GM12878 (cell line): ENCODE measurements at regions not wholly inside any gene's neighbourhood (a gene's known extent, or its start where the extent isn't known, plus 50 kb on each side); places are given as distances from the start of the nearest gene placed in this dataset.

Experiments
- BCLAF1 ChIP-seq: fragments of 450-650 bp; IDR thresholded peaks from 2 replicates; pipeline ENCODE4 v1.6.1; 2017; ENCODE audit warnings: antibody characterized with exemption, mild to moderate bottlenecking, moderate library complexity
- GABPA ChIP-seq: IDR thresholded peaks from 2 replicates; pipeline ENCODE4 v1.6.1; 2014; ENCODE audit warnings: antibody characterized with exemption, low read depth, mild to moderate bottlenecking, inconsistent platforms
- MAX ChIP-seq: IDR thresholded peaks from 2 replicates; pipeline ENCODE4 v1.6.1; 2012; ENCODE audit warnings: low read depth, low read length, improper control_type of control experiment
- NR2F1 ChIP-seq: fragments of 450-650 bp; conservative IDR thresholded peaks from 2 replicates; pipeline ENCODE4 v1.6.1; 2017; ENCODE audit warnings: mild to moderate bottlenecking
- RCOR1 ChIP-seq: conservative IDR thresholded peaks from 2 replicates; pipeline ENCODE4 v1.6.1; 2012; ENCODE audit warnings: low read depth, low read length, improper control_type of control experiment
- SMARCA5 ChIP-seq: fragments of 450-650 bp; IDR thresholded peaks from 2 replicates; pipeline ENCODE4 v1.6.1; 2017; ENCODE audit warnings: mild to moderate bottlenecking
- SMC3 ChIP-seq: IDR thresholded peaks from 2 replicates; pipeline ENCODE4 v1.6.1; 2011; ENCODE audit warnings: low read length, improper control_type of control experiment, borderline replicate concordance
- ZBTB40 ChIP-seq: fragments of 450-650 bp; IDR thresholded peaks from 2 replicates; pipeline ENCODE4 v1.6.1; 2016; ENCODE audit warnings: mild to moderate bottlenecking, moderate library complexity, borderline replicate concordance

- TF ChIP-seq BCLAF1 (no peak), SMARCA5 (no peak), RCOR1 (no peak), GABPA (no peak), ZBTB40 (no peak), MAX (no peak), NR2F1 (no peak), SMC3 (no peak)
Observed at GRCh38 chr4:128468123-128468989, 180.7 kb upstream of the PGRMC2 start (continued).
